Islet precursor cell (in vitro differentiated cells): ENCODE measurements at regions not wholly inside any gene's neighbourhood (a gene's known extent, or its start where the extent isn't known, plus 50 kb on each side); places are given as distances from the start of the nearest gene placed in this dataset.
"Not testable (repeated sequence)": the region's sequence is repeated elsewhere in the genome, so short reads cannot be mapped to it uniquely, and the experiment has no call there.

Experiments used
- DNase-seq: peaks from one replicate; pipeline ENCODE4 v3.0.0-alpha.2; 2018

- DNase-seq, result no peak
Observed at GRCh38 chrX:437661-438390, 51.1 kb upstream of the PPP2R3B start.

DNA sequence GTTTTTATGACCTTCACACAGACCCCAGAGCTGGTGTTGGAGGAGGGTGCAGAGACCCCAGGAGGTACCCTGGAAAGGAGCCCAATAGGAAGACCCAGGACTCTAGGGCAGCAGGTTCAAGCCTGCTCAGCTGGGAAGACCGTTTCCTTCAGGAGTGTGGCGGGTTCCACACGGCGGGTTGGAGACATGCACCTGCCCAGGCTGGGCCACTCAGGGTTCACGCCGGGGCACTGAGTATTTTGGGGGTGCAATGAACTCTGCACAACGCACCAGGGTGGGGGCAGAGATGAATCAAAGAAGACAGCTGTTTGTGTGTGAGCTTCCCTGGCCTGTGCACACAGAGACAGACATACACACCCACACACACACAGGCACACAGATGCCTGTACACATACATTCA, 52.5 kb upstream of the PPP2R3B start:
- DNase-seq, result no peak

DNA sequence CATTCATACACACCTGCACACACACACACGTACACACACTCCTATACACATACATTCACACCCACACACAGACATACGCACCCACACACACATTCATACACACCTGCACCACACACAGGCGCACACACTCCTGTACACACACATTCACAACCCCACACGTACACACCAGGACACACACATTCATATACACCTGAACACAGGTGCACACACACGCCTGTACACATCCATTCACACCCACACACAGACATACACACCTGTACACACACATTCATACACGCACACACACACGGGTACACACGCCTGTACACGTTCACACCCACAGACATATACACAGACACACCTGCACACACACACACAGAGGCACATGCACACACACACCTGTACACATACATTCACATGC, 53.0 kb upstream of the PPP2R3B start:
- no peak for DNase-seq

DNA sequence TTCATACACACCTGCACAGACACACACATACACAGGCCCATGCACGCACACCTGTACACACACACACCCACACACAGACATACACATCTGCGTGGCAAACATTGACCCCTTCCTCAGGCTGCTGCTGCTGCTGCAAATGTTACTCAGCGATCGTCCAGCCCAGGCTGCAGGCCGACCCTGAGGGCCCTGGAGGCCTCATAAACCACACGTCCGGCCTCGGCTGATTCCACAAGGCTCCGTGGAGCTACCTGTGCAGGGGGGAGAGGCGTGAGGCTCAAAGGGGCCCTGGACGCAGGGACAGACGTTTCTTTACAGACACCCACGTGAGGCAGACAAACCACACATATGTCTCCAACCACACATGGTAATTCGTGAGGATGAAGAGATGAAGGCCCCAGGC, 53.9 kb upstream of the PPP2R3B start:
- no peak for DNase-seq

DNA sequence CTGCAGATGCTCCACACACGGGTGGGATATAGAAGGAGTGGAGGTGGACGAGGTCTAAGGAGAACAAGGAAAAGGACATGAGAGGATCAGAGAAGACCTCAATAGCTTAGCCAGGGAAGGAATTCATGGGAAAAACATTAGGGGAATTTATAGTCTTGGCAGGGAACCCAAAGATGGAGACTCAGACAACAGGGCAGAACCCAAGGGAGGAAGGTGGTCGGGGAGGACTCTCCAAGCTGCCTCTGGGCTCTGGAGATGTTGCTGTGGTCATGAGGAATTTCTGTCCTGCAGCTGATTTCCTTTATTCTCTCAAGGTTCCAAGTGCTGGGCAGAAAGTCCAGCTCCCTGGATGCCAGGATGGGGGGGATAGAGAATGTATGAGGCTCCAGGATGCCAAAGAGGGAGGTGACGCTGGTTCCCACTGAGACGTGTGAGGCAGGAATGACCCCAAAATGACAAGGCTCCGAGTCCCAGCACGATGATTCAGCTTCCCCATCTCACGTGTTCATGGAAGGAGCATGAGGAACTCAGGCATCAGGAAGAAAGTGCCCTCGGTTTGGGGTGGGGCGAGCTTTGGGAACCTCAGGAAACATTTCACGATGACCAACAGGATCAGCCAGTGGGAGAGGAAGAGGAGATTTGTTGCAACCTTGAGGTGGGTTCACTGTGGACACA, 57.0 kb upstream of the PPP2R3B start:
- DNase-seq, result no peak

DNA sequence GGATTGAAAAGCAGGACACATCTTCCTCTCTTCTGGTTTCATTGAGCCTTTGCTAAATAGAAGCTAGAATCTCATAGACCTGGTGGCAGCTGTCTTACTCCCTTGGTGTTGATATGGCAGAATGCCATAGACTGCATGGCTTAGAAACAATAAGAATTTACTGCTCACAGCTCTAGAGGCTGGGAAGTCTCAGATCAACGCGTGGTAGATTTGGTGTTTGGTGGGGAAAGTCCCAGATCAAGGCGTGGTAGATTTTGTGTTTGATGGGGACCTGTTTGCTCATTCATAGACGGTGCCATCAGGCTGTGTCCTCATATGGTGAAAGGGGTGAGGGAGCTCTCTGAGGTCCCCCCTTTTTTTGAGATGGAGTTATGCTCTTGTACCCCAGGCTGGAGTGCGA, 57.6 kb upstream of the PPP2R3B start:
- no peak for DNase-seq

DNA sequence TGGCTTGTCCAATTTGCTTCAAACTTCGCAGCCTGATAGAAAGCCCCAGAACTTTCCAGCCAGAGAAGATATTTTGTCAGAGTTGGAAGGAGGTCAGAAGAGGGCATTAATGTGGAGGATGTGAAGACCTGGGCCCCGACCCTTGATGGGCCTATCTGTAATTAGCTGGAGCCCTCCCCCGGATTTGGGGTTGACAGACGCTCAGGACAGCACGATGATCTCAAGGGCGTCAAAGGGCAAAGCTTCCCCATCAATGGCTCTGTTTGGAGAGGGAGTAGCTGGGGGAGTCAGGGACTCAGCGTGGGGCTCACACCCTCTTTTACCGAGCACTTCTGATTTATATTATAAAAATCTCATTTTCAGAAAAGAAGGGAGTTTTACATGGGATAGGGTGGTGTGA, 59.0 kb upstream of the PPP2R3B start:
- DNase-seq, result no peak

DNA sequence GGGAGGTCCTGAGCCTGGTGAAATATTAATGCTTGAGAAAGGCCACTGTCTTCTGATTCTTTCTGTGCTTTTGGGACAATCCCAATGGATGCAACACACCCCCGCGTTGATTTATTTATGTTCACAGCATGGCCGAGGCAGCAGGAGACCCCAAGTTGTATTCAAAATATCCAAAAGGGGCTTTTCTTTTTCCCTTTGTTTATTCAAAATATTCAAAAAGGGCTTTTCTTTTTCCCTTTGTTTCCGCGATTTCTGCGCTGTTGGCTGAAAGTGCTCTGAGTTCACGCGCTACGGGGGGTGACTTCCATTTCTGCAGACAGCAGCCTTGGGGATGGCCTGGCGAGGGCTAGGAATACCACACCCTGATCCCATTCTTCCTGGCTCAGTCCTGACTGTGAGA, 59.5 kb upstream of the PPP2R3B start:
- DNase-seq, result no peak

DNA sequence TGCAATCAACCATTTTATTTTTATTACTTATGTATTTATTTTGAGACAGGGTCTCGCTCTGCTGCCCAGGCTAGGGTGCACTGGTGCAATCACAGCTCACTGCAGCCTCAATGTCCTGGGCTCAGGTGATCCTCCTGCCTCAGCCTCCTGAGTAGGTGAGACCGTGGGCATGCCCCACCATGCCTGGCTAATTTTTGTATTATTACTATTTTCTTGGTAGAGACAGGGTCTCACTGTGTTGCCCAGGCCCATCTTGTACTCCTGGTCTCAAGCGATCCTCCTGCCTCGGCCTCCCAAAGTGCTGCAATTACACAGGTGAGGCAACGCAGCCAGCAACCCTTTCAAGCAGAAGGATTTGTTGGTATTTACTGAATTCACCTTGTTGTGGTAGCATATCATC, 60.3 kb upstream of the PPP2R3B start:
- DNase-seq, result no peak

DNA sequence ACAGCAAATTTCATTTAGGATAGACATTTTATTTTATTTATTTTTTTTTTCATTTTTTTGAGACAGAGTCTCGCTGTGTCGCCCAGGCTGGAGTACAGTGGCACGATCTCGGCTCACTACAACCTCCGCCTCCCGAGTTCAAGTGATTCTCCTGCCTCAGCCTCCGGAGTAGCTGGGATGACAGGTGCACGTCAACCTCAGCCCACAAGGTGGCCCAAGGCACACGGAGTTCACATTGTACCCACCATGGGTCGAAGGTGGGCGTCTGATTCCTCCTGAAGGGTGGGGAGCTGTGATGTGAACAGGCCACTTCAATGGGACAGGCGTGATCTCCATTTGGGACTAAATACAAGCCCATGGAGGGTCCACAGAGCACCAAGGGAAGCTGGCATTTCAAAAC, 65.0 kb upstream of the PPP2R3B start:
- not testable (repeated sequence) for DNase-seq

DNA sequence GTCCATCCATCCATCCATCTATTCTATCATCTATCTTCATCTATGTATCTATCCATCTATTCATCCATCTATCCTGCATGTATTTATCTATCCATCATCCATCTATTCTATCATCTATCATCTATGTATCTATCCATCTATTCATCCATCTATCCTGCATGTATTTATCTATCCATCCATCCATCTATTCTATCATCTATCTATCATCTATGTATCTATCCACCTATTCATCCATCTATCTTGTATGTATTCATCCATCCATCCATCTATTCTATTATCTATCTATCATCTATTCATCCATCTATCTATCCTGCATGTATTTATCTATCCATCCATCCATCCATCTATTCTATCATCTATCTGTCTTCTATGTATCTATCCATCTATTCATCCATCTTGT, 65.9 kb upstream of the PPP2R3B start:
- DNase-seq, result no peak

- not testable (repeated sequence) for DNase-seq
Observed at GRCh38 chrX:454514-454913, 67.8 kb upstream of the PPP2R3B start.

DNA sequence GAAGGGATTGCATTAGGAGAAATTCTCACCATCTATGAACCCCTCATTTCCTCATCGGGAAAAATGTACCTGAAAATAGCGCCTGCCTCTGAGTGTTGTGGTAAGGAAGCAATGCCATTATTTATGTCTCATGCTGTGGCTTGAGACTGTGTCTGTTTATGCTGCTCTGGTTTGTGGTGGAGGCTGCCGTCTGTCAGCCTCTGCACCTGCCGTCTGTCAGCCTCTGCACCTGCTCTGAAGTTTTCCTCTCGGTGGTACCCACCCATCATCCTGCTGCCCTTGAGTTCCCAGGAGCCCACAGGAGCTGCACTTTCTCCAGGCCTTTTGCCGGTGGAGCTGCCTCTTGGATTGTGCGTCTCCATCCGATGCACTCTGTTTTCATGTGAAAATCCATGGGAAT, 68.5 kb upstream of the PPP2R3B start:
- no peak for DNase-seq

GRCh38 chrX:455673-456072, 69.0 kb upstream of the PPP2R3B start:
- no peak for DNase-seq

- no peak for DNase-seq
Observed at GRCh38 chrX:456146-456545, 69.4 kb upstream of the PPP2R3B start.

DNA sequence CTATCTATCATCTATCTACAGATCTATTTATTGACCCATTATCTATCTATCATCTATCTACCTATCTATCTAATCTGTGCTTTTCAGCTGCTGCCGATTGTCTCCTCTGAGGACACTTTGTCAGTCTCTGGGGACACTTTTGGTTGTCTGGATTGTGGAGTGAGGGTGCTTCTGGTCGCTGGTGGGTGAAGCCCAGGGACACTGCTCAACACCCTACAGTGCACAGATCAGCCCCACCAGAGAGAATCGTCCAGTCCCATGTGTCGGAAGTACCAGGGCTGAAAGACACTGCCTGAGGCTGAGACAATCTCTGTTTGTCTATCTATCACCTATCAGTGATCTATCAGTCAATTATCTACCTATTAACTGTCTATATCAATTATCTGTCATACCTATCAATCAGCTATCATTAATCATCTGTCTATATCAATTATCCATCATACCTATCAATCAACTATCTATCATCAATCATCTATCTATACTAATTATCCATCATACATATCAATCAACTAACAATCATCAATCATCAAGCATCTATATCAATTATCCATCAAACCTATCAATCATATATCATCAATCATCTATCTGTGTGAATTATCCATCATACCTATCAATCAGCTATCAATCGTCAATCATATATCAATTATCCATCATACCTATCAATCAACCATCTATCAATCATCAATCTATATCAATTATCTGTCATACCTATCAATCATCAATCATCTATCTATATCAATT, 70.0 kb upstream of the PPP2R3B start:
- DNase-seq, result no peak

- DNase-seq, result no peak
Observed at GRCh38 chrX:457292-457679, 70.6 kb upstream of the PPP2R3B start.

DNA sequence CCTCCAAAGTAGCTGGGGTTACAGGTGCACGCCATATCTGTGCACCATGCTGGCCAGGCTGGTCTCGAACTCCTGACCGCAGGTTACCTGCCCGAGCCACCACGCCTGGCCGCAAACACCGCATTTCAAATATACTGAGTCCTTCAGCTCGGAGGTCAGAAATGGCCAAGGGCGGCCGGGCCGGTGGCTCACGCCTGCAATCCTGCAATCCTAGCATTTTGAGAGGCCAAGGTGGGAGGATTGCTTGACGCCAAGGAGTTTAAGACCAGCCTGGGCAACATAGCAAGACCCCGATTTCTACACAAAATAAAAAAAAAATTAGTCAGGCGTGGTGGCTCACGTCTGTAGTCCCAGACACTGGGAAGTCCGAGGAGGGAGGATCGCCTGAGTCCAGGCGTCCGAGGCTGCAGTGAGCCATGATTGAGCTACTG, 71.9 kb upstream of the PPP2R3B start:
- no peak for DNase-seq

GRCh38 chrX:459611-460010, 72.9 kb upstream of the PPP2R3B start:
- no peak for DNase-seq

DNA sequence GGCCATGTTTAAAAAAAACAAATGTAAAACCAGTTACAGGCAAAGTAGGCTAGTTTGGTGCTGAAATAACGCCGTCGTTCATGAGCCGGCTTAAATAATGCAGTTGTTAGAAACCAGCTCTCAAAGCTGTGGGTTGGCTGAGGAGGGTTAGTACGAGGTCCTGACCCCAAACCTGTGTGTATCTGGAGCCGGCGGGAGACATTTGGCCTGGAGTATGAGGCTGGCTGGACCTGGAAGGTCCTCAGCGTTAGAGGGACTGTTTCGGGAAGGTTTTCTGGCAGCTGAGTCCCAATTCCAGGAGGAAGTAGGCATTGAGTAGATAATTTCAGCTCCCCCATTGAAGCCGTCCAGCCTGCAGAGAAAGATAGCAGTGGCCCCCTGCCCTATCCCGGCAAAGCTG, 73.4 kb upstream of the PPP2R3B start:
- no peak for DNase-seq

DNA sequence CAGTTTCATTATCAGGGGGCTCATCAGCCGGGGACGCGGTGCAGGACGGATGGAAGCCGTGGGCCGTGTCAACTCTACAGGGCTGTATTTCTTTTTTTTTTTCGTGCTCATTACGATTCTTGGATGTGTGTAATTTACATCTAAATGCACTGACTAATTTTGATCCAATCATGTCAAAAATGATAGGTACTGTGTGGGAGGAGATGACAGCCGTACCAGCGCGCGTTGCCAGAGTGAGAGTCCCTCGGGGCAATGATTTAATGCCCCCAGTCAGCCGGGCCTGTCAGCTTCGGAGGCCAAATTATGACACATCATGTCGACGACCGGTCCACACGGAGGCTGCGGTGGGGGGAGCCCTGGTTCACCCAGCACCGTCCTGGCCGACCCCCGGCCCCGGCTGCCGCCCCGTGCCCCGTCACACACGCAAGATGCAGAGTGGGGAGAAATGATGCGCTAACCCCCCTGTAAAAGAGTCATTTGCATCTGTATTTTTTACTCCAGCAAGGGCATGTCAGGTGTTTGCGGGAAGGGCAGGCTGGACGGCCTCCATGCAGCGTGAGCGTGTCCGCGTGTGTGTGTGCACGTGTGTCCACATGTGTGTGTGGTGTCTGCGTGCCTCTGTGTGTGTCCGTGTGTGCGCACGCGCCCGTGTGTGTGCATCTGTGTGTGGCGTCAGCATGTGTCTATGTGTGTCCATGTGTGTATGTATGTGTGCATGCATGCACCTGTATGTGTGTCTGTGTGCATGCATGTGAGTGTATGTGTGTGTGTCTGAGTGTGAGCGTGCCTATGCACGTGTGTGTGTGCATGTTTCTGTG, 74.3 kb upstream of the PPP2R3B start:
- DNase-seq, result no peak

DNA sequence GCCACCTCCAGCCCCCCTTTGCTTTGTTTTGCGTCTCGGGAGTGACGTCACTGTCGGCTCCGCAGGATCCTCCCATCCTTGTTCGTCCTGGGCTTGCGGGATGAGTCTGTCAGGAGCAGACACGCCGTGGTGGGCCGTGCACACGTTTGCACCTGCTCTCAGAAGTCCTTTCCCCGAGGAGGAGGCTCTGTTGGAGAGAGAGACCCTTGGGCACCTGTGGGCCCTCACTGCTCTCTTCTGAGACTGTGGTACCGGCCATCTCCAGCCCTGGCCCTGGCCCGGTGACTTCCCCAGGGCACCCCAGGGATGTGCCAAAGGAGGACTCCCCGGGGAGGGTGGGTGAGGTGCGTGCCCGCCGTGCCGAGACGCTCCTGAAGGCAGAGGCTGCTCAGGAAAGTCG, 76.1 kb upstream of the PPP2R3B start:
- DNase-seq, result no peak
